ENCODE measurements at regions not wholly inside any gene's neighbourhood (a gene's known extent, or its start where the extent isn't known, plus 50 kb on each side); places are given as distances from the start of the nearest gene placed in this dataset.

GRCh38 chr5:3373391-3373790, 222.2 kb upstream of the IRX1 start:
- DNase-seq (ENCODE audit: low read depth, low spot score), result no peak
- CTCF ChIA-PET, result no interaction called here
- no peaks in the 10 kb centered on the region for H3K27me3 ChIP-seq (ENCODE audit: control insufficient read depth, insufficient read depth, low read length)
- H3K9me3 ChIP-seq (ENCODE audit: control insufficient read depth, insufficient read depth, low read length), result peaks cover 37% of the 10 kb centered on the region
- TF ChIP-seq, protein P1, sequence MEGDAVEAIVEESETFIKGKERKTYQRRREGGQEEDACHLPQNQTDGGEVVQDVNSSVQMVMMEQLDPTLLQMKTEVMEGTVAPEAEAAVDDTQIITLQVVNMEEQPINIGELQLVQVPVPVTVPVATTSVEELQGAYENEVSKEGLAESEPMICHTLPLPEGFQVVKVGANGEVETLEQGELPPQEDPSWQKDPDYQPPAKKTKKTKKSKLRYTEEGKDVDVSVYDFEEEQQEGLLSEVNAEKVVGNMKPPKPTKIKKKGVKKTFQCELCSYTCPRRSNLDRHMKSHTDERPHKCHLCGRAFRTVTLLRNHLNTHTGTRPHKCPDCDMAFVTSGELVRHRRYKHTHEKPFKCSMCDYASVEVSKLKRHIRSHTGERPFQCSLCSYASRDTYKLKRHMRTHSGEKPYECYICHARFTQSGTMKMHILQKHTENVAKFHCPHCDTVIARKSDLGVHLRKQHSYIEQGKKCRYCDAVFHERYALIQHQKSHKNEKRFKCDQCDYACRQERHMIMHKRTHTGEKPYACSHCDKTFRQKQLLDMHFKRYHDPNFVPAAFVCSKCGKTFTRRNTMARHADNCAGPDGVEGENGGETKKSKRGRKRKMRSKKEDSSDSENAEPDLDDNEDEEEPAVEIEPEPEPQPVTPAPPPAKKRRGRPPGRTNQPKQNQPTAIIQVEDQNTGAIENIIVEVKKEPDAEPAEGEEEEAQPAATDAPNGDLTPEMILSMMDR (IDR thresholded peaks at IDR 0.05; ENCODE audit: low read depth, low read length), result no peak
- H3K4me3 ChIP-seq (ENCODE audit: low read depth, low read length), result no peak overlapping the region
- POLR2A ChIA-PET, result no interaction called here
- H3K27ac ChIP-seq (ENCODE audit: low read depth, low read length), result no peak overlapping the region

DNA sequence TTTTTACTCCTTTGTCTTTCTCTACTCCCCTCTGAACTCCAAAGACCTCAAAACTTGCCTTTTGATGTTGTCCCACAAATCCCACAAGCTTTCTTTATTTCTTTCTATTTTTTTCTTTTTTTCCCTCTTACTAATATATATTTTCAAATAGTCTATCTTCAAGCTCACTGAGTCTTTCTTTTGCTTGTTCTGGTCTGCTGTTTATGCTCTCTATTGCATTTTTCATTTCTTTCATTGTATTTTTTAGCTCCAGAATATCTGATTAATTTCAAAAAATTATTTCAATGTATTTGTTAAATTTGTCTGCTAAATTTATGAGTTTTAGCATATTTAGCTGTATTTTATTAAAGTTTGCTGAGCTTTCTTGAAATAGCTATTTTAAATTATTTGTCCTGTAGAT, 223.3 kb upstream of the IRX1 start:
- ChIA-PET POLR2A (no interaction called here), CTCF (no interaction called here)
- TF ChIP-seq, protein P1 (IDR thresholded peaks at IDR 0.05; ENCODE audit: low read depth, low read length), result no peak
- no peak overlapping the region for H3K27ac ChIP-seq (ENCODE audit: low read depth, low read length)
- H3K4me3 ChIP-seq (ENCODE audit: low read depth, low read length), result no peak overlapping the region
- DNase-seq (ENCODE audit: low read depth, low spot score), result no peak
- no peaks in the 10 kb centered on the region for H3K27me3 ChIP-seq (ENCODE audit: control insufficient read depth, insufficient read depth, low read length)
- peaks cover 30% of the 10 kb centered on the region for H3K9me3 ChIP-seq (ENCODE audit: control insufficient read depth, insufficient read depth, low read length)

- TF ChIP-seq, protein P1 (IDR thresholded peaks at IDR 0.05; ENCODE audit: low read depth, low read length), result no peak
- no peak overlapping the region for H3K27ac ChIP-seq (ENCODE audit: low read depth, low read length)
- ChIA-PET CTCF (no interaction called here), POLR2A (no interaction called here)
- no peak overlapping the region for H3K4me3 ChIP-seq (ENCODE audit: low read depth, low read length)
- no peak for DNase-seq (ENCODE audit: low read depth, low spot score)
- no peaks in the 10 kb centered on the region for H3K27me3 ChIP-seq (ENCODE audit: control insufficient read depth, insufficient read depth, low read length)
- H3K9me3 ChIP-seq (ENCODE audit: control insufficient read depth, insufficient read depth, low read length), result peaks cover 38% of the 10 kb centered on the region
Measured at GRCh38 chr5:3365501-3366215, 230.0 kb upstream of the IRX1 start.

GRCh38 chr5:3364941-3365340, 230.7 kb upstream of the IRX1 start:
- no peak overlapping the region for H3K27ac ChIP-seq (ENCODE audit: low read depth, low read length)
- H3K9me3 ChIP-seq (ENCODE audit: control insufficient read depth, insufficient read depth, low read length), result peaks cover 44% of the 10 kb centered on the region
- CTCF ChIA-PET, result no interaction called here
- DNase-seq (ENCODE audit: low read depth, low spot score), result no peak
- no peaks in the 10 kb centered on the region for H3K27me3 ChIP-seq (ENCODE audit: control insufficient read depth, insufficient read depth, low read length)
- TF ChIP-seq, protein P1 (IDR thresholded peaks at IDR 0.05; ENCODE audit: low read depth, low read length), result no peak
- no peak overlapping the region for H3K4me3 ChIP-seq (ENCODE audit: low read depth, low read length)
- POLR2A ChIA-PET, result no interaction called here

DNA sequence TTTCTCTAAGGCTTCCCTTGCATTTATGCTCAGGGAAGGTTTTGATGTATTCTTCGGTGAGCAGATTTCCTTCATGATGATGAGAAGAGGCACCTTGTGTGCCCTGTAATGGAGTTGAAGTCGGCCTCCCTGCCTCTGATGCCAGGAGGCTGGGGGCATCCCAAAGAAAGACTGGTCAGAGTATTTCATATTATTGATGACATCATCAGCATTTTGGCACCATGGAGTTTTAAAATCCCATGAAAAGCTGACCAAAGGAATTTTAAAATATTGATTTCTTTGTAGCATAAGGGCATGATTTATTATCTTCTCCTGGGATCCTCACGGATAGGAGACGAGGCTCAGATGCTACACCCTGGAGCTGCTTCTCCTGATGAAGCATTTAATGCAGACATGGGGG, 231.2 kb upstream of the IRX1 start:
- no peak for DNase-seq (ENCODE audit: low read depth, low spot score)
- H3K27me3 ChIP-seq (ENCODE audit: control insufficient read depth, insufficient read depth, low read length), result no peaks in the 10 kb centered on the region
- CTCF ChIA-PET, result no interaction called here
- H3K9me3 ChIP-seq (ENCODE audit: control insufficient read depth, insufficient read depth, low read length), result peaks cover 44% of the 10 kb centered on the region
- POLR2A ChIA-PET, result no interaction called here
- no peak overlapping the region for H3K27ac ChIP-seq (ENCODE audit: low read depth, low read length)
- no peak overlapping the region for H3K4me3 ChIP-seq (ENCODE audit: low read depth, low read length)
- TF ChIP-seq, protein P1 (IDR thresholded peaks at IDR 0.05; ENCODE audit: low read depth, low read length), result no peak
